Esophagus (tissue), 2 donors: ENCODE measurements at regions not wholly inside any gene's neighbourhood (a gene's known extent, or its start where the extent isn't known, plus 50 kb on each side); places are given as distances from the start of the nearest gene placed in this dataset.

Experiments used
- H3K27ac ChIP-seq, 2 donors: one replicate each; pipeline ENCODE4 v1.5.1; 2013; ENCODE audit warnings: low read depth in 2 of 2, mild to moderate bottlenecking in 2 of 2, inconsistent platforms in 1 of 2, low read length in 1 of 2, moderate library complexity in 1 of 2
- H3K27me3 ChIP-seq, 2 donors: one replicate each; pipeline ENCODE4 v1.6.1; 2013; ENCODE audit warnings: low read length in 2 of 2, control low read depth in 1 of 2, mild to moderate bottlenecking in 1 of 2; ENCODE audit not compliant: insufficient read depth in 2 of 2, control insufficient read depth in 1 of 2
- H3K36me3 ChIP-seq, 2 donors: one replicate each; pipeline ENCODE4 v1.6.1; 2013; ENCODE audit warnings: low read length in 1 of 2; ENCODE audit not compliant: control insufficient read depth in 2 of 2, insufficient read depth in 2 of 2
- H3K4me1 ChIP-seq, 2 donors: one replicate each; pipeline ENCODE4 v1.6.1; 2013; ENCODE audit warnings: low read length in 1 of 2; ENCODE audit not compliant: control insufficient read depth in 2 of 2, insufficient read depth in 2 of 2
- H3K4me3 ChIP-seq, 2 donors: one replicate each; pipeline ENCODE4 v1.5.1; 2013; ENCODE audit warnings: low read length in 2 of 2, mild to moderate bottlenecking in 2 of 2, low read depth in 1 of 2, moderate library complexity in 1 of 2
- H3K9me3 ChIP-seq, 2 donors: one replicate each; pipeline ENCODE4 v1.6.1; 2013; ENCODE audit warnings: mild to moderate bottlenecking in 2 of 2, low read depth in 1 of 2, low read length in 1 of 2, moderate library complexity in 1 of 2; ENCODE audit not compliant: control insufficient read depth in 2 of 2, insufficient read depth in 1 of 2
- WGBS, 2 donors: extraction: QIAGEN DNeasy Blood & Tissue Kit; methylation state at CpG; one replicate each; pipeline ENCODE4 v1.1.7; 2013; 5-methylcytosine and 5-hydroxymethylcytosine counted together
- donor health status: healthy with polysubstance abuse.
- donor health status: Bipolar disorder and iron deficiency.

GRCh38 chr11:35891096-35891495 is 52.8 kb upstream of the LDLRAD3 start:
- no peaks in the 10 kb centered on the region for H3K36me3 ChIP-seq
- H3K27me3 ChIP-seq = no peaks in the 10 kb centered on the region
- no peaks in the 10 kb centered on the region for H3K9me3 ChIP-seq
- no peak overlapping the region for H3K27ac ChIP-seq
- 0 to 38% methylated on average over 1 of the region's 1 CpG for WGBS, 2 donors
- H3K4me1 ChIP-seq = peaks cover 2 to 4% of the 10 kb centered on the region in 2 donors
- no peak overlapping the region for H3K4me3 ChIP-seq

GRCh38 chr11:35892166-35892565 is 51.7 kb upstream of the LDLRAD3 start:
- H3K36me3 ChIP-seq = no peaks in the 10 kb centered on the region
- 96 to 98% methylated on average over 3 of the region's 3 CpGs for WGBS, 2 donors
- H3K27me3 ChIP-seq = no peaks in the 10 kb centered on the region
- H3K27ac ChIP-seq = no peak overlapping the region
- H3K9me3 ChIP-seq = no peaks in the 10 kb centered on the region
- no peak overlapping the region for H3K4me3 ChIP-seq
- peaks cover 2 to 4% of the 10 kb centered on the region in 2 donors for H3K4me1 ChIP-seq

GRCh38 chr11:35893796-35894475 is 49.9 kb upstream of the LDLRAD3 start:
- H3K4me1 ChIP-seq = peaks cover 0 to 2% of the 10 kb centered on the region in 2 donors
- H3K27me3 ChIP-seq = no peaks in the 10 kb centered on the region
- 34 to 37% methylated on average over 8 of the region's 8 CpGs for WGBS, 2 donors
- H3K4me3 ChIP-seq = no peak overlapping the region
- H3K27ac ChIP-seq = no peak overlapping the region
- H3K36me3 ChIP-seq = no peaks in the 10 kb centered on the region
- H3K9me3 ChIP-seq = no peaks in the 10 kb centered on the region
